ENCODE measurements at regions not wholly inside any gene's neighbourhood (a gene's known extent, or its start where the extent isn't known, plus 50 kb on each side); places are given as distances from the start of the nearest gene placed in this dataset.
"Not testable (repeated sequence)": the region's sequence is repeated elsewhere in the genome, so short reads cannot be mapped to it uniquely, and the experiment has no call there.

GRCh38 chr12:34219046-34219770 lies 196.9 kb downstream of the ALG10 start:
- DNase-seq (ENCODE audit: low spot score in 2 of 2) = no peak
- FAIRE-seq = no peak

GRCh38 chr12:34220079-34220478 lies 197.8 kb downstream of the ALG10 start:
- not testable (repeated sequence) for FAIRE-seq

GRCh38 chr12:34223640-34224039 lies 201.3 kb downstream of the ALG10 start:
- DNase-seq (ENCODE audit: low spot score in 2 of 2) = no peak
- FAIRE-seq = no peak

More at GRCh38 chr12:34220079-34220478, 197.8 kb downstream of the ALG10 start:
- not testable (repeated sequence) for DNase-seq (ENCODE audit: low spot score in 2 of 2)

- not testable (repeated sequence) for FAIRE-seq
Measured at GRCh38 chr12:34226044-34226443, 203.7 kb downstream of the ALG10 start.

GRCh38 chr12:34228046-34228445 lies 205.8 kb downstream of the ALG10 start:
- DNase-seq (ENCODE audit: low spot score in 2 of 2); FAIRE-seq: not testable (repeated sequence)

More at GRCh38 chr12:34226044-34226443, 203.7 kb downstream of the ALG10 start:
- DNase-seq (ENCODE audit: low spot score in 2 of 2) = not testable (repeated sequence)

- not testable (repeated sequence) for FAIRE-seq; DNase-seq (ENCODE audit: low spot score in 2 of 2)
Measured at GRCh38 chr12:34229033-34229432, 206.7 kb downstream of the ALG10 start.

- no peak for DNase-seq (ENCODE audit: low spot score in 2 of 2)
Measured at GRCh38 chr12:34233618-34234017, 211.3 kb downstream of the ALG10 start.

GRCh38 chr12:34236073-34236472 lies 213.8 kb downstream of the ALG10 start:
- DNase-seq (ENCODE audit: low spot score in 2 of 2) = no peak
- FAIRE-seq = no peak

More at GRCh38 chr12:34233618-34234017, 211.3 kb downstream of the ALG10 start:
- no peak for FAIRE-seq

- DNase-seq (ENCODE audit: low spot score in 2 of 2) (no peak), FAIRE-seq (no peak)
Measured at GRCh38 chr12:34244608-34245007, 222.3 kb downstream of the ALG10 start.

- FAIRE-seq = no peak
- no peak for DNase-seq (ENCODE audit: low spot score in 2 of 2)
Measured at GRCh38 chr12:34249271-34249670, 227.0 kb downstream of the ALG10 start.

- FAIRE-seq = peak; percentile 39
- DNase-seq (ENCODE audit: low spot score in 2 of 2) = not testable (repeated sequence)
Measured at GRCh38 chr12:34251879-34252278, 229.6 kb downstream of the ALG10 start.

- FAIRE-seq (no peak), DNase-seq (ENCODE audit: low spot score in 2 of 2) (no peak)
Measured at GRCh38 chr12:34253674-34254073, 231.4 kb downstream of the ALG10 start.

GRCh38 chr12:34257093-34257492 lies 234.8 kb downstream of the ALG10 start:
- FAIRE-seq = no peak
- DNase-seq (ENCODE audit: low spot score in 2 of 2) = no peak

- FAIRE-seq; DNase-seq (ENCODE audit: low spot score in 2 of 2): not testable (repeated sequence)
Measured at GRCh38 chr12:34262140-34262539, 239.8 kb downstream of the ALG10 start.

GRCh38 chr12:34264110-34264509 lies 241.8 kb downstream of the ALG10 start:
- DNase-seq (ENCODE audit: low spot score in 2 of 2) = no peak
- no peak for FAIRE-seq

- DNase-seq (ENCODE audit: low spot score in 2 of 2); FAIRE-seq: not testable (repeated sequence)
Measured at GRCh38 chr12:34273703-34274102, 251.4 kb downstream of the ALG10 start.

- DNase-seq (ENCODE audit: low spot score in 2 of 2) = no peak
- no peak for FAIRE-seq
Measured at GRCh38 chr12:34275129-34275528, 252.8 kb downstream of the ALG10 start.

- DNase-seq (ENCODE audit: low spot score in 2 of 2) = no peak
- FAIRE-seq = no peak
Measured at GRCh38 chr12:34286483-34286882, 264.2 kb downstream of the ALG10 start.

GRCh38 chr12:34286934-34287333 lies 264.6 kb downstream of the ALG10 start:
- FAIRE-seq = no peak
- no peak for DNase-seq (ENCODE audit: low spot score in 2 of 2)

- DNase-seq (ENCODE audit: low spot score in 2 of 2) = no peak
- FAIRE-seq = no peak
Measured at GRCh38 chr12:34287437-34287836, 265.1 kb downstream of the ALG10 start.

- no peak for DNase-seq (ENCODE audit: low spot score in 2 of 2)
- no peak for FAIRE-seq
Measured at GRCh38 chr12:34287986-34288962, 266.0 kb downstream of the ALG10 start.
